RWPE1 (cell line): ENCODE measurements at regions not wholly inside any gene's neighbourhood (a gene's known extent, or its start where the extent isn't known, plus 50 kb on each side); places are given as distances from the start of the nearest gene placed in this dataset.

Experiments
- CTCF ChIA-PET: fragments of 350-600 bp; sonication (Branson Sonifier 250); formaldehyde crosslinking; extraction: SDS; loops from one replicate; lab custom pipeline; 2021; lab: Yijun Ruan, JAX
- POLR2A ChIA-PET: fragments of 400-600 bp; formaldehyde crosslinking; extraction: SDS; loops from one replicate; lab custom pipeline; 2020; ENCODE audit warnings: antibody characterized with exemption; ENCODE audit not compliant: low non-redundant PET; lab: Yijun Ruan, JAX
- DNase-seq: peaks from one replicate; pipeline ENCODE4 v3.0.0; 2012; ENCODE audit warnings: low spot score
- H3K27ac ChIP-seq: fragments of 450-650 bp; 2 replicates; pipeline ENCODE4 v1.5.1; 2017
- TF ChIP-seq, protein P1 (sequence below): fragments of 450-650 bp; conservative IDR thresholded peaks from 2 replicates; pipeline ENCODE4 v1.5.1; 2017; ENCODE audit warnings: low read depth, mild to moderate bottlenecking

DNA sequence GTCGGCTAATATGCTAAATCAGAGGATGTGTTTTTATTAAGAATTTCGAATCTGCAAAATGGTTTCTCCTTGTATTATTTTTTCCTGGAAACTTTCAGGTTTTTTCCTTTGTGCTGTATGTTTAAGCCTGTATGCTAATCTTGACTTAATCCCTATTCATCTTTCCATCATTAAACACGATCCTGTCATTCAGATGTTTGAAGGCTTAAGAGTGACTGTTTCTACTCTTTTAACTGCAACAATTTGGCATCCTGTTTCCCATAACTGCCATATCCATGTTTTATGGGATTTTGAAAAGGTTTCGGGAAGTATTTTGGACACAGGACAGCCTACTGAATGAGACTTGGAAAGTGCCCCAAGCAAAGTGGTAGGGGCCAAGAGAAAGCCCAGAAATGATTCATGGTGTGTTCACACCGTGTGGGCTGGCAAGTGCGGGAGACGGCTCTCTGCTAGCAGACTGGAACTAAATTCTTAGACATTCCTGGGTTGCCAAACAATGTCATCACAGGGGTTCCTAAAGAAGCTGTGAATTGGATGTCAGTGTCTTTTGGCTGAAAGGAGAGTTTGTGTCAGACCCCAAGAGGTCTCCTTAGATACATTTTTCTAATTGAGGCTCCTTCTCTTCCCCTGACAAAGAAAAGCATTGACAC, 125.4 kb upstream of the ADAMTS16 start:
- ChIA-PET CTCF (interaction anchor here (0.6 kb wide), 1 partner anchor 404 kb away, joined by 4 read pairs; no protein-coding TSS in a partner anchor), POLR2A (no interaction called here)
- TF ChIP-seq, protein P1, sequence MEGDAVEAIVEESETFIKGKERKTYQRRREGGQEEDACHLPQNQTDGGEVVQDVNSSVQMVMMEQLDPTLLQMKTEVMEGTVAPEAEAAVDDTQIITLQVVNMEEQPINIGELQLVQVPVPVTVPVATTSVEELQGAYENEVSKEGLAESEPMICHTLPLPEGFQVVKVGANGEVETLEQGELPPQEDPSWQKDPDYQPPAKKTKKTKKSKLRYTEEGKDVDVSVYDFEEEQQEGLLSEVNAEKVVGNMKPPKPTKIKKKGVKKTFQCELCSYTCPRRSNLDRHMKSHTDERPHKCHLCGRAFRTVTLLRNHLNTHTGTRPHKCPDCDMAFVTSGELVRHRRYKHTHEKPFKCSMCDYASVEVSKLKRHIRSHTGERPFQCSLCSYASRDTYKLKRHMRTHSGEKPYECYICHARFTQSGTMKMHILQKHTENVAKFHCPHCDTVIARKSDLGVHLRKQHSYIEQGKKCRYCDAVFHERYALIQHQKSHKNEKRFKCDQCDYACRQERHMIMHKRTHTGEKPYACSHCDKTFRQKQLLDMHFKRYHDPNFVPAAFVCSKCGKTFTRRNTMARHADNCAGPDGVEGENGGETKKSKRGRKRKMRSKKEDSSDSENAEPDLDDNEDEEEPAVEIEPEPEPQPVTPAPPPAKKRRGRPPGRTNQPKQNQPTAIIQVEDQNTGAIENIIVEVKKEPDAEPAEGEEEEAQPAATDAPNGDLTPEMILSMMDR, result no peak
- H3K27ac ChIP-seq, result peak overlapping the region; percentile 30; the same call in 1 of the 2 replicates
- peak; percentile 60 for DNase-seq

DNA sequence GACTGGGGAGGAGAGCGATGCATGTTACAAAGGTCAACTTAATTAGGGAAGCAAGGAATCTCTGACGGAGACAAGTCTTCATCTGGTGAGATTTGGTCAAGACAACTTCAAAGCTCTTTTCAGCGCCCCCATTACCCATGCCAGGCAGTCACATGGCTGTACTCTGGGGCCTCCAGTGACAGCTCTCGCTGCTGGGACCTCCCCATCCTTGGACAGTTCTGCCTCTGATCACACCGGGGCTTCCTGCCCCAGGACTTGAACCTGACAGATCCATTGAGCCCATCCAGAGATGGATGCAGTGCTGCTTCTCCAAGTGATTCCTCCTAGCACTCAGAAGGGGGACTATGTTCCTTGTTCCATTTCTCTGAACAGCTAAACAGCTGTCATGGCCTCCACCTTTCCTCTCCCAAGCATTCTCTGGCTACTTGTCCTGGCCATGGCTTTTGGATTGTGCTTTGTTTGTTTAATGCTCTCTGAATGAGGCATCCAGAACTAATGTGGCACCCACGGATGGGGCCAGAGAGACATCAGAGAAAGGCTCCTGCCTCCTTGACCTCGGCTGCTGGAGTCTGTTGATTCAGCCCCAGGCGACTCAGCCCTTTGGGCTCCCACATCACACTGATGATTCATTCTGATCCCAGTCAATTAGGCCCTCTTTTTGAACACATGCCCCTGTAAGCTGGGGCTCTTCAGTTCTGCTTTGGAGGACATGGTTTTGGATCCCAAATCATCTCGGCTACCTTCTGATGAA, 122.1 kb upstream of the ADAMTS16 start:
- TF ChIP-seq, protein P1, result no peak
- ChIA-PET CTCF (no interaction called here), POLR2A (no interaction called here)
- no peak for DNase-seq
- H3K27ac ChIP-seq, result peak overlapping the region; percentile 4; the same call in 1 of the 2 replicates

DNA sequence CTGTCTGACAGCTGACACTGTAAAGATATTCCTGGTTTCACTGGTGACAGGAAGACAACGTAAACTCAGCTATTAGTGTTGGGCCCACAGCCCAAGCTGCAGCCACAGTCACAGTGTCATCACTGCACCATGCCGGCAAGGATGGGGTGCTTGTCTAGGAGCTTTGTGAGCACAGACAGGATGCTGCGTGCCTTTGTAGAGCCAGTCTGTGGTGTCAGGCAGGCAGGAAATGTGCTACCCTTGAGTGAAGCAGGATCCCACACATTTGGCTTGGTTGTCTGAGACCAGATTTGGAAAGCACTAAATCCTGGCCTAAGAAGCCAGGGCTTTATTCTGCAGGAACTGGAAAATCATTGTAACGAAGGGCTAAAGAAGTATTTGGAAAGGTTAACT, 121.6 kb upstream of the ADAMTS16 start:
- CTCF ChIA-PET, result no interaction called here
- no peak for DNase-seq
- H3K27ac ChIP-seq, result peak overlapping the region; percentile 4; the same call in 1 of the 2 replicates
- POLR2A ChIA-PET, result no interaction called here
- TF ChIP-seq, protein P1, result no peak

DNA sequence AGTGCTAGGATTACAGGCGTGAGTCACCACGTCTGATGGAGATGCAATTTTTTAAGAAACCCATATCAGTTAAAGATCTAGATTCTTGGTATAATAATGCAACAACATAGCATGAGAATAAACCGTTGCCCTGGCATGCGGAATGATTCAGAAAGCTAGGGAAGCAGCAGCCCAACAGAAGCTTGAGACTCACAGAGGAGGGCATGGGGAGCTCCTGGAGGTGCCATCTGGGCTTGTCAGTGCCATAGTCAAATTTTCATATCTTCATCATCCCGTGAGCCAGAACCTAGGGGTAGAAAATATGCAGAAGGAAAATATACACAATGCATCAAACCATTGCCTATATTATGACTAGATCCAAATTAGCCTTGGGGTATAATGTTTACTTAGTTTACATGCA, 118.7 kb upstream of the ADAMTS16 start:
- POLR2A ChIA-PET, result no interaction called here
- no peak overlapping the region for H3K27ac ChIP-seq
- TF ChIP-seq, protein P1, result no peak
- CTCF ChIA-PET, result no interaction called here
- DNase-seq, result no peak

DNA sequence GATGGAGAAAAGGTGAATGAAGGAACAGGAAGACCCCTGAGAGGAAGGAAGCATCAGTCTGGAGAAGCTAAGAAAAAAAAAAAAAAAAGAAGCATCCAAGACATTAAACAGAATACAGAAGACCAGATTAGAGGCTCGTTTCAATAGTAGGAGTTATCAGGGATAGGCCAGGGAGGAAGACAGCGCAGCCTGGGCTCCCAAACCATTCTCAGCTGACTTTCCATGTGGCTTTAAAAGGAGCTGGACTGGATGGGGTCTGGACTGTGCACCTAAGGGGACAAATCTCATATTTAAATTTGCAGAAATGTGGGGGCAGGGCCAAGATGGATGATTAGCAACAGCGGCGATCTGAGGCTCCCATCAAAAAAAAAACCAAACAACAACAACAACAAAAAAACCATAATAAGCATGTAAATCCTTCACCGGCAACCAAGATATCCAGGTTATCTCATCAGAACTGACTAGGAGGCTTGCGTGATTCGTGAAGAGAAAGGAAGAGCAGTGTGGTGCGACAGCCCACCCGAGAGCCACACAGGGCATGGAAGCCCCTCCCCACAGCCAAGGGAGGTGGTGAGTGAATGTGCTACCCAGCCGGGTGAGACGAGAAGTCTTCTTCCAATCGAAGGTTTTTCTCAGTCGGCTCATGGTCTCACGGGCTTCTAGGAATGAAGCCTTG, 114.9 kb upstream of the ADAMTS16 start:
- TF ChIP-seq, protein P1, result no peak
- DNase-seq, result no peak
- ChIA-PET CTCF (no interaction called here), POLR2A (no interaction called here)
- H3K27ac ChIP-seq, result no peak overlapping the region

DNA sequence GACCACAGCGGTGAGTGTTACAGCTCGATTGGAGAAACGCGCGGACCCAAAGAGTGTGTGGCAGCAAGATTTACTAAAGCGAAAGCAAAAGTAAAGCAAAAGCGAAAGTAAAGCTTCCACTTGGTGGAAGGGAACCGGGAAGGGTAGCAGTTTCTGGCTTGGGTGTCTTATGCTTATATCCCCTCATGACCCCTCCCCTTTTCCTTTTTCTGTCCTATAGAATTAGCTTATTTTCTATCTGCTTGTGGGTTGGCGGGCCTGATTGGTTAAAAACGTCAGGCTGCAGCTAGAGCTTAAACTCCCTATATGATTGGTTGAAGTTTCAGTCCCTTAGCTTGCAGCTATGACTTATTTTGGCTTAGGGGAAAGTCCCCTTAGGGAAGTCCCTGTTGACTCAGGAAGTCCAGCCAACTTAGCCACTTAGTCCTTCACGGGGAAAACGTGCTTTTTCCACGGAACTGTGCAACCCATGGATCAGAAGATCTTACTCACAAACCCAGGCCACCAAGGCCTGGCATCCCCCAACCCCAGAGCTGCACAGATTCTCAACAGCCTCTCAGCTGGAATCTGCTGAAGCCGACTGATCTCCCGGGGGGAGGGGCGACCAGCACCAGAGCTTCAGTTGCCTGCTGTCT, 114.2 kb upstream of the ADAMTS16 start:
- H3K27ac ChIP-seq, result no peak overlapping the region
- TF ChIP-seq, protein P1, result no peak
- CTCF ChIA-PET, result interaction anchor here (0.6 kb wide), 2 partner anchors 96 to 129 kb away, joined by 3 to 6 read pairs; no protein-coding TSS in a partner anchor
- DNase-seq, result no peak
- POLR2A ChIA-PET, result no interaction called here
